Peyer's patch (tissue), 4 donors: ENCODE measurements at regions not wholly inside any gene's neighbourhood (a gene's known extent, or its start where the extent isn't known, plus 50 kb on each side); places are given as distances from the start of the nearest gene placed in this dataset.

Experiments used
- CTCF ChIP-seq, 6 experiments: fragments of 450-650 bp in 4 of 6; fragments of 200-600 bp in 2 of 6; sonication (generic) in 1 of 6; IDR thresholded peaks; one replicate each; pipeline ENCODE4 v1.5.1; 2017 to 2019; ENCODE audit warnings: antibody characterized with exemption in 6 of 6, mild to moderate bottlenecking in 3 of 6, moderate library complexity in 1 of 6
- POLR2A ChIP-seq, 2 donors: fragments of 450-650 bp; IDR thresholded peaks; one replicate each; pipeline ENCODE4 v1.5.1; 2017; ENCODE audit warnings: antibody characterized with exemption in 2 of 2, mild to moderate bottlenecking in 2 of 2, moderate library complexity in 2 of 2

GRCh38 chr2:14702258-14702657 lies 69.7 kb downstream of the LRATD1 start:
- TF ChIP-seq POLR2A (IDR thresholded peaks at IDR 0.05), result no peak
- TF ChIP-seq CTCF (IDR thresholded peaks at IDR 0.05), result no peak
